Stimulated activated CD4-positive, alpha-beta T cell treated with anti-CD3 and anti-CD28 coated beads, Interleukin-12 subunit alpha, Interleukin-12 subunit beta, amount 100 ng/mL, for 48 hours (primary cell): ENCODE measurements at regions not wholly inside any gene's neighbourhood (a gene's known extent, or its start where the extent isn't known, plus 50 kb on each side); places are given as distances from the start of the nearest gene placed in this dataset.

Experiments used
- DNase-seq, 3 donors: peaks; one replicate each; pipeline ENCODE4 v3.0.0-alpha.2; 2020; ENCODE audit warnings: low read depth in 2 of 3, low spot score in 1 of 3

GRCh38 chr4:166259081-166259480 lies 386.0 kb downstream of the TLL1 start:
- no peak for DNase-seq

- no peak for DNase-seq
Observed at GRCh38 chr4:166274136-166274761, 401.2 kb downstream of the TLL1 start.

GRCh38 chr4:166274775-166275174 lies 401.7 kb downstream of the TLL1 start:
- DNase-seq = no peak

- no peak for DNase-seq
Observed at GRCh38 chr4:166277401-166277800, 404.4 kb downstream of the TLL1 start.

GRCh38 chr4:166277853-166278252 lies 404.8 kb downstream of the TLL1 start:
- no peak for DNase-seq

GRCh38 chr4:166279261-166279660 lies 406.2 kb downstream of the TLL1 start:
- no peak for DNase-seq

- no peak for DNase-seq
Observed at GRCh38 chr4:166280642-166281041, 407.6 kb downstream of the TLL1 start.

- no peak for DNase-seq
Observed at GRCh38 chr4:166282081-166282770, 409.2 kb downstream of the TLL1 start.

- DNase-seq = no peak
Observed at GRCh38 chr4:166284221-166284620, 411.2 kb downstream of the TLL1 start.

GRCh38 chr4:166290426-166290825 lies 417.4 kb downstream of the TLL1 start:
- DNase-seq = no peak

GRCh38 chr4:166293556-166293955 lies 420.5 kb downstream of the TLL1 start:
- DNase-seq = no peak

GRCh38 chr4:166301266-166301665 lies 428.2 kb downstream of the TLL1 start:
- no peak for DNase-seq

GRCh38 chr4:166308647-166309046 lies 435.6 kb downstream of the TLL1 start:
- no peak for DNase-seq

- DNase-seq = no peak
Observed at GRCh38 chr4:166309286-166309685, 436.2 kb downstream of the TLL1 start.

- no peak for DNase-seq
Observed at GRCh38 chr4:166311169-166311568, 438.1 kb downstream of the TLL1 start.

- no peak for DNase-seq
Observed at GRCh38 chr4:166312166-166312565, 439.1 kb downstream of the TLL1 start.

- DNase-seq = no peak
Observed at GRCh38 chr4:166314902-166315301, 441.9 kb downstream of the TLL1 start.

- no peak for DNase-seq
Observed at GRCh38 chr4:166315721-166316467, 442.9 kb downstream of the TLL1 start.

- no peak for DNase-seq
Observed at GRCh38 chr4:166318810-166319525, 445.9 kb downstream of the TLL1 start.

- no peak for DNase-seq
Observed at GRCh38 chr4:166323250-166323649, 450.2 kb downstream of the TLL1 start.

- DNase-seq = no peak
Observed at GRCh38 chr4:166324321-166324720, 451.3 kb downstream of the TLL1 start.
